ENCODE measurements at regions not wholly inside any gene's neighbourhood (a gene's known extent, or its start where the extent isn't known, plus 50 kb on each side); places are given as distances from the start of the nearest gene placed in this dataset.

DNA sequence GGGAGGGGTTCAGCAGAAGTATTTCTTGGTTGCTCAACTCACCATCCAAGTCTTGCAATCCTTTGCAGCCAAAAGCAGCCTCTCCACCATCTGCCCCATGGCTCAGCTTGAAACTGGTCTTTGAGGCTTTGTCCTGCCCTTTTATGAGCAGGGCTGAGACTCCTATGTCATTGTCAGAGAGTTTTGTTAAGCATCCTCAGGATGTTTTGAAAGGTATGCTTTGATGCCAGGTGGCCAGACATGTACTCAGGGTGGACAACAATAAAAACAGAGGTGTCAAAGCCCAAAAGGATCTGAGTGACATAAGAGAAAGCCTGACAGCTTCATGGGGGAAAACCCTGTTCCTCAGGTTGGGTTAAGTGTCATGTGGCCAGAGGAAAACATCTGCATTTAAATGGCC lies 310.5 kb downstream of the PRDM2 start:
- no peak for TF ChIP-seq CTCF (IDR thresholded peaks at IDR 0.05; ENCODE audit: low read depth, low read length, missing control alignments)
- DNase-seq (ENCODE audit: low read depth): no peak
- in situ Hi-C loops (cut with HindIII; ENCODE audit: low sequenced_read_pairs): no loop called here
- no peak overlapping the region for H3K4me3 ChIP-seq (ENCODE audit: low read depth, low read length)

GRCh38 chr1:14011132-14011531 lies 311.1 kb downstream of the PRDM2 start:
- in situ Hi-C loops (cut with HindIII; ENCODE audit: low sequenced_read_pairs): no loop called here
- no peak for DNase-seq (ENCODE audit: low read depth)
- no peak for TF ChIP-seq CTCF (IDR thresholded peaks at IDR 0.05; ENCODE audit: low read depth, low read length, missing control alignments)
- no peak overlapping the region for H3K4me3 ChIP-seq (ENCODE audit: low read depth, low read length)

- no peak for DNase-seq (ENCODE audit: low read depth)
- no peak for TF ChIP-seq CTCF (IDR thresholded peaks at IDR 0.05; ENCODE audit: low read depth, low read length, missing control alignments)
- H3K4me3 ChIP-seq (ENCODE audit: low read depth, low read length): no peak overlapping the region
- in situ Hi-C loops (cut with HindIII; ENCODE audit: low sequenced_read_pairs): no loop called here
These were observed 311.9 kb downstream of the PRDM2 start for GRCh38 chr1:14011888-14012287.

DNA sequence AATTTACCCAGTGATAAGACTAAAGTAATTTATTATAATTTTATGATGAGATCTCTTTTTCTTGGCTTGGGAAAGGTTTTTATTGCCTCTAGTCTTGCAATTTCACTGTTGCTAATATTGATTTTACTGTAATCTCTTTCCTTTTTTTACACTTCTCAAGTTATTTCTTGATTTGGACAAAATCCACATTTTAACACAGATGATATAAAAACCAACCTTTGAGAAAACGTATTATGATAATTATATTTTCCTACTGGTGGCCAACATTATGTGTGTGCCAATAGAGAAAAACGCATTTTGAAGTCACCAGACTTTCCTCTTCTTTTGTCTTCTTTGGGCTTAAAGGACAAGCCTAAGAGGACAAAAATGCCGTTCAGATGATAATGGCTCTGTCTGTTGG lies 314.9 kb downstream of the PRDM2 start:
- in situ Hi-C loops (cut with HindIII; ENCODE audit: low sequenced_read_pairs): no loop called here
- DNase-seq (ENCODE audit: low read depth): no peak
- no peak overlapping the region for H3K4me3 ChIP-seq (ENCODE audit: low read depth, low read length)
- TF ChIP-seq CTCF (IDR thresholded peaks at IDR 0.05; ENCODE audit: low read depth, low read length, missing control alignments): no peak

- no peak overlapping the region for H3K4me3 ChIP-seq (ENCODE audit: low read depth, low read length)
- in situ Hi-C loops (cut with HindIII; ENCODE audit: low sequenced_read_pairs): no loop called here
- no peak for TF ChIP-seq CTCF (IDR thresholded peaks at IDR 0.05; ENCODE audit: low read depth, low read length, missing control alignments)
- no peak for DNase-seq (ENCODE audit: low read depth)
These were observed 315.9 kb downstream of the PRDM2 start for GRCh38 chr1:14015917-14016316.

- no peak for DNase-seq (ENCODE audit: low read depth)
- in situ Hi-C loops (cut with HindIII; ENCODE audit: low sequenced_read_pairs): no loop called here
- H3K4me3 ChIP-seq (ENCODE audit: low read depth, low read length): no peak overlapping the region
- TF ChIP-seq CTCF (IDR thresholded peaks at IDR 0.05; ENCODE audit: low read depth, low read length, missing control alignments): no peak
These were observed 317.6 kb downstream of the PRDM2 start for GRCh38 chr1:14017531-14017961.

DNA sequence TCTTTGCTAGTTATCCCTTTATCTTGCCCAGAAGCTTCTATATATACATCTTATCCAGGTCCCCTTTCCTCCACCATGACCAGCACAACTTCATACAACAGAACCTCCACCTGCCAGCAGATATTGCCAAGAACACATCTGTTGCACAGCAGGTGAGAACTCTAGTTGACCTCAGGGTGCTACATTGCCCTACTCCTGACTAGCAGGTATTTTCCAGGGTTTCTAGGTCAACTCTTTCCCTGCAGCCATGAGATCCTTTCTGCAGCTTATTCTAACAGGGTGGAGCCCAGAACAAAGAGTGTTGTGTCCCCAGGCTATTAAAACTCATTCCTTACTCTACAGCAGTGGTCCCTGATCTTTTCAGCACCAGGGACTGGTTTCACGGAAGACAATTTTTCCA lies 319.5 kb downstream of the PRDM2 start:
- no peak for TF ChIP-seq CTCF (IDR thresholded peaks at IDR 0.05; ENCODE audit: low read depth, low read length, missing control alignments)
- in situ Hi-C loops (cut with HindIII; ENCODE audit: low sequenced_read_pairs): no loop called here
- DNase-seq (ENCODE audit: low read depth): no peak
- H3K4me3 ChIP-seq (ENCODE audit: low read depth, low read length): no peak overlapping the region
